ENCODE measurements at regions not wholly inside any gene's neighbourhood (a gene's known extent, or its start where the extent isn't known, plus 50 kb on each side); places are given as distances from the start of the nearest gene placed in this dataset.

DNA sequence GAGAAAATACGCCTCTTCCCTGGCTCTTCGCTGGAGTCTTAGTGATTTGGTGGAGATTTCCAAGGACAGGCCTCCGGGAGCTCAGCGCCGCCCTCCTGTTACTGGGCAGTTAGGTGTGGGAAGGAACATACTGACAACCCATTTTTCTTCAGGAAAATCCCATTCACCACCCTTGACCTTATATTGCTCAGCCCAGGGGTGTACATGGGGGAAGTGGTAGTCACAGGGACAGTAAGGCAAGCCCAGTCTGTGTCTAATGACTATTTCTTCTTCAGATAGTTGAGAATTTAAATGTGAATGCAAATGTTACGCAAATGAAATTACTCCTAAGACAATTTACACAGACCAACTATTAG is 119.4 kb downstream of the UQCRFS1 start:
- no peak for DNase-seq

GRCh38 chr19:29092712-29093552 is 120.0 kb downstream of the UQCRFS1 start:
- no peak for DNase-seq

DNA sequence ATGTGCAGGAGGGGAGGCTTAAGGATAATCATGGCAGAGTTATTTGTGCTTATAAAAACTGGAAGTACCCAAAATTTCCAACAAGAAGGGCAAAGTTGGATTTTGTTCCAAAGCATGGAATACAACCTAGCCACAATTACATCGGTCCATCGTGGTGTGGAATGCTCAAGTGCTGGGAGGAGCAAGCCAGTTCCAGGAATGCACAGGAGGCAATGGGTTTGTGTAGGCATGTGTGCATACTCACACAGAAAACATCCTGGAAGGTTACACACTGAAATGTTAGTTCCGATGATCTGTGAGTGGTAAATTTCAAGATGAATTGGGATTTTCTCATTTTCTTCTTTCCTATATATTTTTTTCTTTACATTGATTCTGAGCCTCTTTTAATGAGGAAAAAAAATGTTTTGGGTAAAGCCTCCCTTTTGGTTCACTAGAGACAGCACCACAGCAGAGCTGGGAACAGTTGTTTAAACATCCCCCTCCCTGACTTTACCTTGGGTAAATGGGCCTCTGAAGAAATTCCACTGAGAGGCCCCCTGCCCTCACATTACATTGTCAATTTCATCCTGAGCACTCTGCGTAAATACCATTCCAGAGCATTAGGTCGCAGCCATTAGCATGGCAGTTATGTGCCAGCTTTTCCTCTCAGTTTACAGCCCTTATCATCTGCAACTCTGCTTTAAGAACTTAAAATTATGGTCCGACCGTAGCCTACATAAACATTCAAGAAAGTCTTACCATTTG is 122.0 kb downstream of the UQCRFS1 start:
- no peak for DNase-seq

GRCh38 chr19:29089315-29089870 is 123.6 kb downstream of the UQCRFS1 start:
- DNase-seq: no peak

GRCh38 chr19:29088761-29089160 is 124.2 kb downstream of the UQCRFS1 start:
- no peak for DNase-seq

GRCh38 chr19:29086646-29087045 is 126.3 kb downstream of the UQCRFS1 start:
- DNase-seq: no peak

DNA sequence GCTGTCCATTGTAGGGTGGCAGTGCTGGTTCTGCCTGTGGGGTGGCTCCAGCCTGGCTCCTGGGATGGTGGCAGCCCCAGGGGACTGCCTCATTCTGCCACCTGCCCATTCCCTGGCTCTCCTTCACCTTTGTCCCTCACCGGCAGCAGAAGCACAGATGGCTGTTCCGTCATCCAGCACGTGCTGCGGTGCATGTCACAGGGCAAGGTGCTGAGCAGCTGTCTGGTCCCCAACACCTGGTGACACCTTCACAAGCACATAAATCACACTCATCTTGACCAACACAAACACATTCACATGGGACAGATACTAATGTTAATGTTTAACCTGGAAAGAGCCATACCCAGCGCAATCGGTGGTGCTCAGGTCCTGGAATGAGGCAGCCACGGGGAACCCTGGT is 126.8 kb downstream of the UQCRFS1 start:
- no peak for DNase-seq

GRCh38 chr19:29085630-29086029 is 127.3 kb downstream of the UQCRFS1 start:
- no peak for DNase-seq

GRCh38 chr19:29085206-29085605 is 127.7 kb downstream of the UQCRFS1 start:
- DNase-seq: no peak

DNA sequence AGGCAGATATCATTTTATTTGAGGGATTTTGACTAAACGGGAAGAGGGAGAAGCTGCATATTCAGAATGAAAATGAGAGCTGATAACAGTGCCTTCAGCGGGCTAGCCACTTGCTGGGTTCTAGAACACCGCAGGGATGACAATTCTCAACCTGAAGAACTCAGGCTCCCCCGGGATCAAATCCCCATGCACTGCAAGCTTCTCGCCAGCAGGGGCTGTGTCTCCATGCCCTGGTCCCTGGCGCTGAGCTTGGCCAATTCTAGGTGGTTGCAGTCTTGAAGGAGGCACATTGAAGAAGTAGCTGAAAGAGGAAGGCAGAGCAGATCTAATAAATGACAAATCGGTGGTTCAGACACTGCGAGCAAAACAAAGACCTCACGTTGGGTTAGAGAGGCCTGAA is 128.7 kb downstream of the UQCRFS1 start:
- DNase-seq: no peak

- DNase-seq: no peak
Measured at GRCh38 chr19:29083863-29084262, 129.1 kb downstream of the UQCRFS1 start.

GRCh38 chr19:29079356-29080032 is 133.5 kb downstream of the UQCRFS1 start:
- DNase-seq: peak; percentile 72

GRCh38 chr19:29076963-29077362 is 136.0 kb downstream of the UQCRFS1 start:
- DNase-seq: no peak

DNA sequence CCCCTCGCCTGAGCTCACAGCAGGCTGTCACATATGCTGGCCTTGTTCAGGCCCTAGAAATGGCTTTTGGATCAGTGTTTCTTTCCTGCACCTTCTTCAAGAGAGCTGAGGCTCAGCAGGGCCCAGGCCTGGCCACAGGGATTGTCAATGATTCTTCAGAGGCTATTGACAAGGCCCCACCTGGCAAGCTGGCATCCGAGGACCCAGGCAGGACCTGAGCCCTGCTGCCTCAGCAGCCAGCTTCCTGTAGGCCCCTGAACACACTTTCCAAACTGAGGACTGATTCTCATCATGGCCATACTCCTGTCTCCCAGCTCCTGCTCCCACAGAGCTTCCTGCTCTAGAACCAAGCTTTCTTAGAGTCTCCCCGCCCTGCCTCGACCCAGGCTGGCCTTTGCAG is 136.8 kb downstream of the UQCRFS1 start:
- DNase-seq: no peak

DNA sequence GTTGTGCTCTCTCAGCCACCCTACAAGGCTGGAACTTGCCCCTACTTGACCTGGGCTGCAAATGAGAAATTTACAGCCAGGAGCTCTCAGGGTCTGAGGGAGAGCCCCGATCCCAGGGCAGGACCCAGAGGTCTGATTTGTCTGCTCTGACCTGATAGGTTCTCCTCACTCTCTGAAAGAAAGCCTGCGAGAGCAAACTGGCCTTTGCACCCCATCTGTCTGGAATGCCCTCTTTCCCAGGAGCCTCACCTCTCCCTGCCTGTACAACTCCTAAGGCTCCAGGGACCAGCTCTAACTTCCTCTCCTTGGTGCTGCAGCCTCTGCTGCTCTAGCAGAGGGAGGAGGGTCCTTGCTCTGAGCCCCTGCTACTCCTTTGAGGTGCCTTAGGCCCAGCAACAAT is 137.8 kb downstream of the UQCRFS1 start:
- DNase-seq: no peak

DNA sequence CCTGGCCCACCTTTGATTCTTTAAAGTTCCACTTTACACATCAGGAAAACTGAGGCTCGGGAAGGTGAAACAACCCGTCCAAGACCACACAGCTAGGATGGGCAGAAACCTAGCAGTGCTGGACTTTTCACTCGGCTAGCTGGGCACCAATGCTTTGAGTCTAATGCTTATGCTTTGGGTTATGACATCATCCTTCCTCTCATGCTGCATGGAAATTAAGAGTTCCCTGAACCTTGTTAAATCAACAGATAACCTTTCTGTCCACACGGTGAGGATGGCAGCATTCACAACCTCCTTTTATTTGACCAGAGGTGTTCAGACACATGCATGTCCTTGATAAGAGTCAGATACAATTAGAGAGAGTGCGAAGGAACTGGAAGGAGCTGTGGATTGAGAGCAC is 138.4 kb downstream of the UQCRFS1 start:
- no peak for DNase-seq

GRCh38 chr19:29067831-29068230 is 145.1 kb downstream of the UQCRFS1 start:
- no peak for DNase-seq

GRCh38 chr19:29062475-29063435 is 150.2 kb downstream of the UQCRFS1 start:
- no peak for DNase-seq

DNA sequence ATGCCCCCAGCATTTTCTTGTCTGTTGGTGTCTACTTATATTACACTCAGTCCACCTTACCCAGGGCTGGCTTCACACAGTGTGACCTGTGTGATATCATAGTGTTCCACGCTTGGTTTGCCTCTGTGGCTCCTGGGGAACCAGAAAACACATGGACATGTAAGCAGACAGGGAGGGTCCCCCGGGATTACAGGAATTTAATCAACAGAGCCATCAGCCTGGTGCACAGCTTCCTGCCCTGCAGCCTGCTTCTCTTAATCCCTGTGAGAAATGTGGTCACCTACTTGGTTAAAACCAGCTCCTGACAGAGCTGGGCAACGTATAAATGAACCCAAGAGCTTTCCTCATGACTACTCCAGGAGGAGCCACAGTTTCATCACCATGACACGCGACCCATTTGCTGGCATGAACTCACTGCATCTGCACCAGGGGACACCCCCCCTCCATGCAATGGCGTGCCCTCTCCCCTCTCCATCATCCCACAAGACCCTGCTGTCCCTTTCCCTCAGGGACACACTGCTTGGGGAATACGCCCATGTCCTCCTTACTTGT is 152.1 kb downstream of the UQCRFS1 start:
- peak; percentile 7 for DNase-seq

DNA sequence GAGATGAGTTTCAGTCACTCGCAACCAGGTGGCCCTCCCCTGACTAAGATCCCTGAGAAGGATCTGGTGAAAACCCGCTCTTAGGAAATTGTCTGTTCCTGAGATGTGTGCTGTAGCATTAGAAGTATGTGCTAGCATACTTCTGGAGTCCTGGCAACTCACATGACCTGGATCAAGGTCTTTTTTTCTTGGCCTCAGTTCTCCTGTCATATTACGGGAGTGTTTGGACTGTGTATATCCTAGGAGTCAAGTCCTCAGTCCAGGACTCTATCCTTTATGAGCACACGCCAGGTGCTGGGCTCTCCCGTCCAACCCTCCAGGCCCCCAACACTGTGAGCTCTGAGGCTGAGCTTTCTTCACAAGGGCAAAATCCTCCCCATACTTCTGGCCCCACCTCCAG is 156.4 kb downstream of the UQCRFS1 start:
- no peak for DNase-seq

- DNase-seq: no peak
Measured at GRCh38 chr19:29054886-29055675, 157.9 kb downstream of the UQCRFS1 start.
